ENCODE measurements at regions not wholly inside any gene's neighbourhood (a gene's known extent, or its start where the extent isn't known, plus 50 kb on each side); places are given as distances from the start of the nearest gene placed in this dataset.

GRCh38 chr9:80376180-80376579 is 804.4 kb downstream of the TLE4 start:
- TF ChIP-seq CTCF (conservative IDR thresholded peaks at IDR 0.05; ENCODE audit: low read length) (no peak), EZH2phosphoT487 (IDR thresholded peaks at IDR 0.05; ENCODE audit: borderline replicate concordance) (no peak)

Measured in Loucy (cell line).